ENCODE measurements at regions not wholly inside any gene's neighbourhood (a gene's known extent, or its start where the extent isn't known, plus 50 kb on each side); places are given as distances from the start of the nearest gene placed in this dataset.

- Mint-ChIP-seq H3K9me3 (no peaks in the 10 kb centered on the region), H3K36me3 (ENCODE audit: low read depth) (no peaks in the 10 kb centered on the region), H3K4me3 (no peak overlapping the region), H3K27ac (no peak overlapping the region), H3K27me3 (peaks cover 13% of the 10 kb centered on the region), H3K4me1 (no peaks in the 10 kb centered on the region)
- POLR2A ChIA-PET: no interaction called here
- no peak for DNase-seq
- ATAC-seq (ENCODE audit: low read depth): no peak
- intact Hi-C loops (cut with micrococcal nuclease): no loop called here
- TF ChIP-seq, protein P1, sequence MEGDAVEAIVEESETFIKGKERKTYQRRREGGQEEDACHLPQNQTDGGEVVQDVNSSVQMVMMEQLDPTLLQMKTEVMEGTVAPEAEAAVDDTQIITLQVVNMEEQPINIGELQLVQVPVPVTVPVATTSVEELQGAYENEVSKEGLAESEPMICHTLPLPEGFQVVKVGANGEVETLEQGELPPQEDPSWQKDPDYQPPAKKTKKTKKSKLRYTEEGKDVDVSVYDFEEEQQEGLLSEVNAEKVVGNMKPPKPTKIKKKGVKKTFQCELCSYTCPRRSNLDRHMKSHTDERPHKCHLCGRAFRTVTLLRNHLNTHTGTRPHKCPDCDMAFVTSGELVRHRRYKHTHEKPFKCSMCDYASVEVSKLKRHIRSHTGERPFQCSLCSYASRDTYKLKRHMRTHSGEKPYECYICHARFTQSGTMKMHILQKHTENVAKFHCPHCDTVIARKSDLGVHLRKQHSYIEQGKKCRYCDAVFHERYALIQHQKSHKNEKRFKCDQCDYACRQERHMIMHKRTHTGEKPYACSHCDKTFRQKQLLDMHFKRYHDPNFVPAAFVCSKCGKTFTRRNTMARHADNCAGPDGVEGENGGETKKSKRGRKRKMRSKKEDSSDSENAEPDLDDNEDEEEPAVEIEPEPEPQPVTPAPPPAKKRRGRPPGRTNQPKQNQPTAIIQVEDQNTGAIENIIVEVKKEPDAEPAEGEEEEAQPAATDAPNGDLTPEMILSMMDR (IDR thresholded peaks at IDR 0.05): no peak
- CTCF ChIA-PET: no interaction called here
Observed at GRCh38 chr2:199684832-199685231, 166.2 kb downstream of the FTCDNL1 start.

- H3K36me3 Mint-ChIP-seq (ENCODE audit: low read depth): no peaks in the 10 kb centered on the region
- intact Hi-C loops (cut with micrococcal nuclease): no loop called here
- ATAC-seq (ENCODE audit: low read depth) (no peak), DNase-seq (no peak)
- TF ChIP-seq, protein P1 (IDR thresholded peaks at IDR 0.05): no peak
- no peak overlapping the region for H3K27ac Mint-ChIP-seq
- H3K27me3 Mint-ChIP-seq: peaks cover 13% of the 10 kb centered on the region
- no peak overlapping the region for H3K4me3 Mint-ChIP-seq
- H3K9me3 Mint-ChIP-seq: no peaks in the 10 kb centered on the region
- no peaks in the 10 kb centered on the region for H3K4me1 Mint-ChIP-seq
- ChIA-PET POLR2A (no interaction called here), CTCF (no interaction called here)
Observed at GRCh38 chr2:199684168-199684567, 166.8 kb downstream of the FTCDNL1 start.

DNA sequence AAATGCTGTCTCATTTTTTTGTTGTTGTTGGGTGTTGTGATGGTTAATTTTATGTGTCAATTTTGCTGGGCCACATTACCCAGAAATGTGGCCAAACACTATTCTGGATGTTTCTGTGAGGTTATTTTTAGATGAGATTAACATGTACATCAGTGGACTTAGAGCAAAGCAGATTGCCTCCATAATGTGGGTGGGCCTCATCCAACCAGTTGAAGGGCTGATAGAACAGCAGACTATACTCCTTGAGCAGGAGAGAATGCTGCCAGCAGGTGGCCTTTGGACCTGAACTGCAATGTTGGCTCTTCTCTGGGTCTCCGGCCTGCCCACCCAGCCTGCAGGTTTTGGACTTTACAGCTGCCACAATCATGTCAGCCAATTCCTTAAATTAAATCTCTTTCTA lies 169.0 kb downstream of the FTCDNL1 start:
- peaks cover 13% of the 10 kb centered on the region for H3K27me3 Mint-ChIP-seq
- H3K9me3 Mint-ChIP-seq: no peaks in the 10 kb centered on the region
- no peak for DNase-seq
- ChIA-PET CTCF (no interaction called here), POLR2A (no interaction called here)
- ATAC-seq (ENCODE audit: low read depth): no peak
- no peaks in the 10 kb centered on the region for H3K4me1 Mint-ChIP-seq
- H3K36me3 Mint-ChIP-seq (ENCODE audit: low read depth): no peaks in the 10 kb centered on the region
- no peak overlapping the region for H3K27ac Mint-ChIP-seq
- TF ChIP-seq, protein P1 (IDR thresholded peaks at IDR 0.05): no peak
- H3K4me3 Mint-ChIP-seq: no peak overlapping the region
- intact Hi-C loops (cut with micrococcal nuclease): no loop called here

GRCh38 chr2:199680482-199680881 lies 170.5 kb downstream of the FTCDNL1 start:
- no peak overlapping the region for H3K27ac Mint-ChIP-seq
- TF ChIP-seq, protein P1 (IDR thresholded peaks at IDR 0.05): no peak
- ATAC-seq (ENCODE audit: low read depth): no peak
- peaks cover 13% of the 10 kb centered on the region for H3K27me3 Mint-ChIP-seq
- POLR2A ChIA-PET: no interaction called here
- no peak overlapping the region for H3K4me3 Mint-ChIP-seq
- DNase-seq: no peak
- no peaks in the 10 kb centered on the region for H3K9me3 Mint-ChIP-seq
- H3K36me3 Mint-ChIP-seq (ENCODE audit: low read depth): no peaks in the 10 kb centered on the region
- CTCF ChIA-PET: no interaction called here
- intact Hi-C loops (cut with micrococcal nuclease): no loop called here
- H3K4me1 Mint-ChIP-seq: no peaks in the 10 kb centered on the region

- ATAC-seq (ENCODE audit: low read depth) (no peak), DNase-seq (no peak)
- ChIA-PET CTCF (no interaction called here), POLR2A (no interaction called here)
- Mint-ChIP-seq H3K36me3 (ENCODE audit: low read depth) (no peaks in the 10 kb centered on the region), H3K4me3 (no peak overlapping the region), H3K9me3 (no peaks in the 10 kb centered on the region), H3K4me1 (no peaks in the 10 kb centered on the region), H3K27ac (no peak overlapping the region), H3K27me3 (peaks cover 13% of the 10 kb centered on the region)
- intact Hi-C loops (cut with micrococcal nuclease): no loop called here
- TF ChIP-seq, protein P1 (IDR thresholded peaks at IDR 0.05): no peak
Observed at GRCh38 chr2:199679883-199680282, 171.1 kb downstream of the FTCDNL1 start.

All from activated B cell treated with CpG ODN at 0.5 μM for 24 hours (primary cell).